ENCODE measurements at regions not wholly inside any gene's neighbourhood (a gene's known extent, or its start where the extent isn't known, plus 50 kb on each side); places are given as distances from the start of the nearest gene placed in this dataset.
"Not testable (repeated sequence)": the region's sequence is repeated elsewhere in the genome, so short reads cannot be mapped to it uniquely, and the experiment has no call there.

- DNase-seq, result no peak
Measured at GRCh38 chr5:127133071-127133470, 59.8 kb upstream of the C5orf63 start.

GRCh38 chr5:127136908-127137307, 63.6 kb upstream of the C5orf63 start:
- DNase-seq, result no peak

GRCh38 chr5:127143722-127144121, 70.4 kb upstream of the C5orf63 start:
- no peak for DNase-seq

GRCh38 chr5:127153031-127153430, 79.7 kb upstream of the C5orf63 start:
- DNase-seq, result no peak

- DNase-seq, result no peak
Measured at GRCh38 chr5:127153521-127153920, 80.2 kb upstream of the C5orf63 start.

- DNase-seq, result no peak
Measured at GRCh38 chr5:127163750-127164149, 90.4 kb upstream of the C5orf63 start.

GRCh38 chr5:127170918-127171600, 97.8 kb upstream of the C5orf63 start:
- DNase-seq, result no peak

GRCh38 chr5:127176769-127177168, 103.5 kb upstream of the C5orf63 start:
- no peak for DNase-seq

GRCh38 chr5:127182631-127183030, 108.0 kb upstream of the MEGF10 start:
- DNase-seq, result not testable (repeated sequence)

- no peak for DNase-seq
Measured at GRCh38 chr5:127183332-127183731, 107.3 kb upstream of the MEGF10 start.

GRCh38 chr5:127184851-127185250, 105.7 kb upstream of the MEGF10 start:
- DNase-seq, result no peak

GRCh38 chr5:127186657-127187056, 103.9 kb upstream of the MEGF10 start:
- DNase-seq, result no peak

GRCh38 chr5:127187706-127188105, 102.9 kb upstream of the MEGF10 start:
- DNase-seq, result no peak

GRCh38 chr5:127192150-127192549, 98.4 kb upstream of the MEGF10 start:
- no peak for DNase-seq

GRCh38 chr5:127192836-127193338, 97.7 kb upstream of the MEGF10 start:
- no peak for DNase-seq

- DNase-seq, result no peak
Measured at GRCh38 chr5:127196042-127196441, 94.6 kb upstream of the MEGF10 start.

- DNase-seq, result not testable (repeated sequence)
Measured at GRCh38 chr5:127197402-127198167, 93.0 kb upstream of the MEGF10 start.

GRCh38 chr5:127202738-127203137, 87.9 kb upstream of the MEGF10 start:
- DNase-seq, result not testable (repeated sequence)

GRCh38 chr5:127203818-127204217, 86.8 kb upstream of the MEGF10 start:
- DNase-seq, result no peak

- DNase-seq, result no peak
Measured at GRCh38 chr5:127205147-127205546, 85.4 kb upstream of the MEGF10 start.

GRCh38 chr5:127206320-127207113, 84.1 kb upstream of the MEGF10 start:
- DNase-seq, result no peak

GRCh38 chr5:127210042-127210441, 80.6 kb upstream of the MEGF10 start:
- no peak for DNase-seq

- DNase-seq, result no peak
Measured at GRCh38 chr5:127213231-127213630, 77.4 kb upstream of the MEGF10 start.
